HEK293 (cell line): ENCODE measurements at regions not wholly inside any gene's neighbourhood (a gene's known extent, or its start where the extent isn't known, plus 50 kb on each side); places are given as distances from the start of the nearest gene placed in this dataset.

Source experiments
- CTCF ChIA-PET: fragments of 350-600 bp; formaldehyde crosslinking; extraction: SDS; loops from one replicate; lab custom pipeline; 2021; ENCODE audit warnings: antibody characterized with exemption; lab: Yijun Ruan, JAX
- POLR2A ChIA-PET: fragments of 300-600 bp; formaldehyde crosslinking; extraction: SDS; loops from one replicate; lab custom pipeline; 2020; ENCODE audit warnings: antibody characterized with exemption, inconsistent platforms; lab: Yijun Ruan, JAX
- H3K27ac ChIP-seq: fragments of 200-500 bp; sonication (Bioruptor generic); 2 replicates; pipeline ENCODE4 v1.5.1; 2014; ENCODE audit warnings: low read depth, low read length, control low read depth, inconsistent platforms; ENCODE audit errors: extremely low read depth
- H3K36me3 ChIP-seq, 2 experiments: fragments of 200-500 bp in 1 of 2; sonication (Bioruptor generic) in 1 of 2; 1 replicate in 1 of 2; 2 replicates in 1 of 2; pipeline ENCODE4 v1.5.1; 2014 to 2017; ENCODE audit warnings: inconsistent platforms in 2 of 2, low read length in 2 of 2; ENCODE audit not compliant: control insufficient read depth in 2 of 2, insufficient read depth in 1 of 2
- H3K4me1 ChIP-seq: fragments of 200-500 bp; sonication (Bioruptor generic); 2 replicates; pipeline ENCODE4 v1.5.1; 2014; ENCODE audit warnings: mild to moderate bottlenecking, low read length, inconsistent platforms; ENCODE audit not compliant: control insufficient read depth, insufficient read depth
- H3K4me3 ChIP-seq: 2 replicates; pipeline ENCODE4 v1.5.1; 2011; ENCODE audit warnings: low read depth, mild to moderate bottlenecking, control low read depth, low read length, moderate library complexity
- H3K9me3 ChIP-seq: fragments of 200-500 bp; sonication (Bioruptor generic); 2 replicates; pipeline ENCODE4 v1.5.1; 2014; ENCODE audit warnings: low read depth, low read length, inconsistent platforms; ENCODE audit not compliant: control insufficient read depth, insufficient read depth
- KLF8 ChIP-seq: fragments of 450-650 bp; formaldehyde crosslinking; IDR thresholded peaks from 2 replicates; pipeline ENCODE4 v1.5.1; 2016; ENCODE audit warnings: missing biosample characterization, missing genetic modification characterization
- ZBTB48 ChIP-seq: fragments of 450-650 bp; formaldehyde crosslinking; IDR thresholded peaks from 2 replicates; pipeline ENCODE4 v1.5.1; 2016; ENCODE audit warnings: missing biosample characterization, missing genetic modification characterization
- ZEB2 ChIP-seq: fragments of 450-650 bp; formaldehyde crosslinking; IDR thresholded peaks from 2 replicates; pipeline ENCODE4 v1.5.1; 2016; ENCODE audit warnings: missing biosample characterization, missing genetic modification characterization
- ZFP69B ChIP-seq: fragments of 450-650 bp; formaldehyde crosslinking; IDR thresholded peaks from 2 replicates; pipeline ENCODE4 v1.5.1; 2016; ENCODE audit warnings: missing biosample characterization, missing genetic modification characterization
- ZNF146 ChIP-seq: fragments of 450-650 bp; formaldehyde crosslinking; IDR thresholded peaks from 2 replicates; pipeline ENCODE4 v1.5.1; 2016; ENCODE audit warnings: missing biosample characterization, missing genetic modification characterization
- ZNF184 ChIP-seq: fragments of 450-650 bp; IDR thresholded peaks from 2 replicates; pipeline ENCODE4 v1.5.1; 2018; ENCODE audit warnings: missing biosample characterization, mild to moderate bottlenecking, missing genetic modification characterization
- ZNF211 ChIP-seq: fragments of 450-650 bp; formaldehyde crosslinking; IDR thresholded peaks from 2 replicates; pipeline ENCODE4 v1.5.1; 2016; ENCODE audit warnings: low read depth, missing biosample characterization, missing genetic modification characterization
- ZNF223 ChIP-seq: fragments of 450-650 bp; formaldehyde crosslinking; IDR thresholded peaks from 2 replicates; pipeline ENCODE4 v1.5.1; 2016; ENCODE audit warnings: missing biosample characterization, missing genetic modification characterization
- ZNF24 ChIP-seq: fragments of 450-650 bp; formaldehyde crosslinking; IDR thresholded peaks from 2 replicates; pipeline ENCODE4 v1.5.1; 2016; ENCODE audit warnings: missing biosample characterization, missing genetic modification characterization
- ZNF350 ChIP-seq: fragments of 450-650 bp; formaldehyde crosslinking; IDR thresholded peaks from 2 replicates; pipeline ENCODE4 v1.5.0; 2017; ENCODE audit warnings: missing biosample characterization, mild to moderate bottlenecking, missing genetic modification characterization
- ZNF37A ChIP-seq: fragments of 450-650 bp; IDR thresholded peaks from 2 replicates; pipeline ENCODE4 v1.5.1; 2018; ENCODE audit warnings: missing biosample characterization, missing genetic modification characterization
- ZNF404 ChIP-seq: fragments of 450-650 bp; formaldehyde crosslinking; IDR thresholded peaks from 2 replicates; pipeline ENCODE4 v1.5.1; 2017; ENCODE audit warnings: missing biosample characterization, missing genetic modification characterization
- ZNF423 ChIP-seq: fragments of 450-650 bp; formaldehyde crosslinking; IDR thresholded peaks from 2 replicates; pipeline ENCODE4 v1.5.1; 2016; ENCODE audit warnings: missing biosample characterization, missing genetic modification characterization
- ZNF518A ChIP-seq: fragments of 450-650 bp; formaldehyde crosslinking; conservative IDR thresholded peaks from 2 replicates; pipeline ENCODE4 v1.5.1; 2016; ENCODE audit warnings: low read depth, missing biosample characterization, missing genetic modification characterization
- ZNF623 ChIP-seq: fragments of 450-650 bp; formaldehyde crosslinking; IDR thresholded peaks from 2 replicates; pipeline ENCODE4 v1.5.1; 2016; ENCODE audit warnings: missing biosample characterization, missing genetic modification characterization
- ZNF785 ChIP-seq: fragments of 450-650 bp; formaldehyde crosslinking; IDR thresholded peaks from 2 replicates; pipeline ENCODE4 v1.5.1; 2016; ENCODE audit warnings: missing biosample characterization, missing genetic modification characterization
- ZNF843 ChIP-seq: fragments of 450-650 bp; formaldehyde crosslinking; IDR thresholded peaks from 2 replicates; pipeline ENCODE4 v1.5.1; 2016; ENCODE audit warnings: missing biosample characterization, missing genetic modification characterization
- TF ChIP-seq, protein P1 (sequence below): fragments of 450-650 bp; formaldehyde crosslinking; IDR thresholded peaks from 2 replicates; pipeline ENCODE4 v1.5.1; 2016; ENCODE audit warnings: missing biosample characterization, missing genetic modification characterization, low read depth
- TF ChIP-seq, protein P2 (sequence below): fragments of 450-650 bp; IDR thresholded peaks from 2 replicates; pipeline ENCODE4 v1.5.1; 2018; ENCODE audit warnings: missing biosample characterization, missing genetic modification characterization

GRCh38 chr11:80371931-80372330 lies 931.1 kb upstream of the TENM4 start:
- Histone ChIP-seq H3K27ac (no peak overlapping the region), H3K4me1 (no peaks in the 10 kb centered on the region), H3K36me3 (no peaks in the 10 kb centered on the region), H3K4me3 (no peak overlapping the region), H3K9me3 (no peaks in the 10 kb centered on the region)
- TF ChIP-seq ZNF146 (tag by site-specific recombination) (no peak), ZFP69B (tag by site-specific recombination) (no peak), ZNF350 (tag by site-specific recombination) (no peak), ZNF623 (tag by site-specific recombination) (no peak), ZNF223 (tag by site-specific recombination) (no peak), ZNF211 (tag by site-specific recombination) (no peak)
- ChIA-PET CTCF (interaction anchor here (1.2 kb wide), 1 partner anchor 8 kb away, joined by 4 read pairs; no protein-coding TSS in a partner anchor), POLR2A (no interaction called here)

DNA sequence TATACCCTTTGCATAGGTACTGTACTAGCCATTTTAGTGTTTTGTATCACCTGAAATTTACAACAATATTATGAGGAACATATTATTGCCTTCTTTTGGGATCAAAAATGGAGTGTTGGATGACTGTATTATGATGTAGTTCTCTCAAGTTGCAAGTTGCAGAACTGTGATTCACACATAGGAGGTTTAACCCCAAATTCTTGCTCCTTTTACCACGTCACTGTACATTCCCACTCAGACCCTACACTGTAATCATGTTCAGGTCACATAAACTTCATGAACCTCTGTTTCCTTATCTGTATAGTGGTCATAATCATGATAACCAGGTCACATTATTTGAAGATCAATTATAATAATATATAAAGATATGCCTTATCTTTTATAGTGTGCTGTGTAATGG lies 925.1 kb upstream of the TENM4 start:
- Histone ChIP-seq H3K9me3 (no peaks in the 10 kb centered on the region), H3K27ac (no peak overlapping the region), H3K4me3 (no peak overlapping the region), H3K36me3 (no peaks in the 10 kb centered on the region), H3K4me1 (no peaks in the 10 kb centered on the region)
- ChIA-PET CTCF (no interaction called here), POLR2A (no interaction called here)
- no peak for TF ChIP-seq ZNF423 (tag by site-specific recombination)
- TF ChIP-seq ZNF37A: no peak
- TF ChIP-seq ZBTB48 (tag by site-specific recombination): no peak
- TF ChIP-seq ZNF785: no peak
- TF ChIP-seq, protein P1, sequence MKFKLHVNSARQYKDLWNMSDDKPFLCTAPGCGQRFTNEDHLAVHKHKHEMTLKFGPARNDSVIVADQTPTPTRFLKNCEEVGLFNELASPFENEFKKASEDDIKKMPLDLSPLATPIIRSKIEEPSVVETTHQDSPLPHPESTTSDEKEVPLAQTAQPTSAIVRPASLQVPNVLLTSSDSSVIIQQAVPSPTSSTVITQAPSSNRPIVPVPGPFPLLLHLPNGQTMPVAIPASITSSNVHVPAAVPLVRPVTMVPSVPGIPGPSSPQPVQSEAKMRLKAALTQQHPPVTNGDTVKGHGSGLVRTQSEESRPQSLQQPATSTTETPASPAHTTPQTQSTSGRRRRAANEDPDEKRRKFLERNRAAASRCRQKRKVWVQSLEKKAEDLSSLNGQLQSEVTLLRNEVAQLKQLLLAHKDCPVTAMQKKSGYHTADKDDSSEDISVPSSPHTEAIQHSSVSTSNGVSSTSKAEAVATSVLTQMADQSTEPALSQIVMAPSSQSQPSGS (tag by site-specific recombination): no peak
- TF ChIP-seq ZNF24: no peak
- no peak for TF ChIP-seq ZNF184
- TF ChIP-seq, protein P2, sequence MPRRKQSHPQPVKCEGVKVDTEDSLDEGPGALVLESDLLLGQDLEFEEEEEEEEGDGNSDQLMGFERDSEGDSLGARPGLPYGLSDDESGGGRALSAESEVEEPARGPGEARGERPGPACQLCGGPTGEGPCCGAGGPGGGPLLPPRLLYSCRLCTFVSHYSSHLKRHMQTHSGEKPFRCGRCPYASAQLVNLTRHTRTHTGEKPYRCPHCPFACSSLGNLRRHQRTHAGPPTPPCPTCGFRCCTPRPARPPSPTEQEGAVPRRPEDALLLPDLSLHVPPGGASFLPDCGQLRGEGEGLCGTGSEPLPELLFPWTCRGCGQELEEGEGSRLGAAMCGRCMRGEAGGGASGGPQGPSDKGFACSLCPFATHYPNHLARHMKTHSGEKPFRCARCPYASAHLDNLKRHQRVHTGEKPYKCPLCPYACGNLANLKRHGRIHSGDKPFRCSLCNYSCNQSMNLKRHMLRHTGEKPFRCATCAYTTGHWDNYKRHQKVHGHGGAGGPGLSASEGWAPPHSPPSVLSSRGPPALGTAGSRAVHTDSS: no peak
- no peak for TF ChIP-seq ZNF404 (tag by site-specific recombination)
- TF ChIP-seq KLF8: no peak
- TF ChIP-seq ZNF518A (tag by site-specific recombination): no peak
- TF ChIP-seq ZEB2 (tag by site-specific recombination): no peak
- TF ChIP-seq ZNF843 (tag by site-specific recombination): no peak
- TF ChIP-seq ZNF146 (tag by site-specific recombination): no peak
